Bronchial epithelial cell (primary cell): ENCODE measurements at regions not wholly inside any gene's neighbourhood (a gene's known extent, or its start where the extent isn't known, plus 50 kb on each side); places are given as distances from the start of the nearest gene placed in this dataset.

ENCODE experiments used
- DNase-seq: peaks from one replicate; pipeline ENCODE4 v3.0.0-alpha.2; 2010; ENCODE audit warnings: low read depth
- FAIRE-seq: peaks from 2 replicates; lab custom pipeline; 2011; peaks lifted over from hg19 to GRCh38; lab: Jason Lieb, UNC
- H3K27me3 ChIP-seq: 2 replicates; pipeline ENCODE4 v1.5.1; 2011; ENCODE audit warnings: low read length; ENCODE audit not compliant: control insufficient read depth, insufficient read depth
- H3K36me3 ChIP-seq: 2 replicates; pipeline ENCODE4 v1.5.1; 2011; ENCODE audit warnings: low read length; ENCODE audit not compliant: control insufficient read depth, insufficient read depth
- H3K4me3 ChIP-seq: 2 replicates; pipeline ENCODE4 v1.5.1; 2011; ENCODE audit warnings: mild to moderate bottlenecking, low read depth, low read length, control low read depth
- CTCF ChIP-seq: IDR thresholded peaks from 2 replicates; pipeline ENCODE4 v1.5.1; 2011; ENCODE audit warnings: mild to moderate bottlenecking, moderate library complexity, low read length, control low read depth, inconsistent platforms; ENCODE audit not compliant: insufficient read depth, severe bottlenecking

GRCh38 chrX:75997692-75998091, 175.2 kb upstream of the PBDC1 start:
- Histone ChIP-seq H3K27me3 (no peaks in the 10 kb centered on the region), H3K36me3 (no peaks in the 10 kb centered on the region), H3K4me3 (no peak overlapping the region)
- DNase-seq (no peak), FAIRE-seq (no peak)
- TF ChIP-seq CTCF: no peak

- no peak for TF ChIP-seq CTCF
- Histone ChIP-seq H3K27me3 (no peaks in the 10 kb centered on the region), H3K36me3 (no peaks in the 10 kb centered on the region), H3K4me3 (no peak overlapping the region)
- no peak for FAIRE-seq
- DNase-seq: no peak
These were observed 158.5 kb upstream of the PBDC1 start for GRCh38 chrX:76014321-76014720.

- FAIRE-seq: no peak
- no peak for TF ChIP-seq CTCF
- Histone ChIP-seq H3K27me3 (no peaks in the 10 kb centered on the region), H3K4me3 (no peak overlapping the region), H3K36me3 (no peaks in the 10 kb centered on the region)
- DNase-seq: no peak
These were observed 146.6 kb upstream of the PBDC1 start for GRCh38 chrX:76026292-76026691.

- DNase-seq (no peak), FAIRE-seq (no peak)
- no peaks in the 10 kb centered on the region for H3K36me3 ChIP-seq
- H3K27me3 ChIP-seq: no peaks in the 10 kb centered on the region
- no peak for TF ChIP-seq CTCF
- H3K4me3 ChIP-seq: no peak overlapping the region
These were observed 146.1 kb upstream of the PBDC1 start for GRCh38 chrX:76026751-76027150.

- FAIRE-seq: no peak
- DNase-seq: no peak
- no peak overlapping the region for H3K4me3 ChIP-seq
- H3K27me3 ChIP-seq: no peaks in the 10 kb centered on the region
- TF ChIP-seq CTCF: no peak
- H3K36me3 ChIP-seq: no peaks in the 10 kb centered on the region
These were observed 143.5 kb upstream of the PBDC1 start for GRCh38 chrX:76029385-76029784.

- TF ChIP-seq CTCF: no peak
- Histone ChIP-seq H3K27me3 (no peaks in the 10 kb centered on the region), H3K4me3 (no peak overlapping the region), H3K36me3 (no peaks in the 10 kb centered on the region)
- DNase-seq (no peak), FAIRE-seq (no peak)
These were observed 108.0 kb upstream of the PBDC1 start for GRCh38 chrX:76064825-76065224.
